ENCODE measurements at regions not wholly inside any gene's neighbourhood (a gene's known extent, or its start where the extent isn't known, plus 50 kb on each side); places are given as distances from the start of the nearest gene placed in this dataset.

GRCh38 chr12:13375583-13376345 lies 179.2 kb downstream of the EMP1 start:
- TF ChIP-seq CTCF (IDR thresholded peaks at IDR 0.05 in 2 of 3, conservative IDR thresholded peaks at IDR 0.05 in 1 of 3; ENCODE audit: control insufficient read depth in 2 of 3, extremely low read depth in 1 of 3, insufficient read depth in 1 of 3, low read depth in 3 of 3, low read length in 3 of 3), result no peak
- TF ChIP-seq POLR2AphosphoS2 (IDR thresholded peaks at IDR 0.05; ENCODE audit: low read depth, low read length), result no peak
- TF ChIP-seq RAD21 (IDR thresholded peaks at IDR 0.05; ENCODE audit: insufficient read depth, low read depth, low read length), result no peak
- no peak for TF ChIP-seq SRF (IDR thresholded peaks at IDR 0.05; ENCODE audit: low read depth in 2 of 2, low read length in 2 of 2)

All from GM12878 (cell line).